HepG2 (cell line): ENCODE measurements at regions not wholly inside any gene's neighbourhood (a gene's known extent, or its start where the extent isn't known, plus 50 kb on each side); places are given as distances from the start of the nearest gene placed in this dataset.

Experiments used
- ADNP ChIP-seq: sonication (generic); formaldehyde crosslinking; IDR thresholded peaks from 2 replicates; pipeline ENCODE4 v1.4.0; 2020; ENCODE audit warnings: missing genetic modification reagents
- DNMT3B ChIP-seq: conservative IDR thresholded peaks from 2 replicates; pipeline ENCODE4 v1.6.1; 2016; ENCODE audit warnings: missing biosample characterization, control low read depth
- FIP1L1 ChIP-seq: fragments of 200-400 bp; formaldehyde crosslinking; IDR thresholded peaks from 2 replicates; pipeline ENCODE4 v1.6.1; 2018; ENCODE audit warnings: low read depth, mild to moderate bottlenecking, low read length, moderate library complexity, borderline replicate concordance; ENCODE audit not compliant: insufficient read depth
- FOSL1 ChIP-seq: sonication (generic); formaldehyde crosslinking; IDR thresholded peaks from 2 replicates; pipeline ENCODE4 v1.9.0; 2021; ENCODE audit warnings: missing genetic modification reagents, borderline replicate concordance
- GLI4 ChIP-seq: sonication (generic); formaldehyde crosslinking; IDR thresholded peaks from 2 replicates; pipeline ENCODE4 v1.5.1; 2020; ENCODE audit warnings: missing genetic modification reagents, mild to moderate bottlenecking, moderate library complexity, borderline replicate concordance
- GTF2F1 ChIP-seq: fragments of 150-350 bp; IDR thresholded peaks from 2 replicates; pipeline ENCODE4 v1.6.1; 2014; ENCODE audit warnings: low read length
- HMG20A ChIP-seq: IDR thresholded peaks from 2 replicates; pipeline ENCODE4 v1.6.1; 2016; ENCODE audit warnings: borderline replicate concordance
- HNF4A ChIP-seq: sonication (generic); formaldehyde crosslinking; IDR thresholded peaks from 2 replicates; pipeline ENCODE4 v1.4.0; 2020; ENCODE audit warnings: missing genetic modification reagents
- IKZF5 ChIP-seq: IDR thresholded peaks from 2 replicates; pipeline ENCODE4 v1.6.1; 2018; ENCODE audit warnings: missing genetic modification reagents, mild to moderate bottlenecking, missing compliant biosample characterization
- KLF15 ChIP-seq: sonication (generic); formaldehyde crosslinking; IDR thresholded peaks from 2 replicates; pipeline ENCODE4 v1.8.1; 2023; ENCODE audit warnings: borderline replicate concordance, mild to moderate bottlenecking, inconsistent platforms, missing genetic modification reagents, mixed read lengths
- NKX3-1 ChIP-seq: sonication (generic); formaldehyde crosslinking; IDR thresholded peaks from 2 replicates; pipeline ENCODE4 v1.5.0; 2020; ENCODE audit warnings: missing genetic modification reagents
- PAF1 ChIP-seq: IDR thresholded peaks from 2 replicates; pipeline ENCODE4 v1.6.1; 2016; ENCODE audit warnings: missing genetic modification reagents, missing compliant biosample characterization
- PHF21A ChIP-seq: sonication (generic); formaldehyde crosslinking; IDR thresholded peaks from 2 replicates; pipeline ENCODE4 v1.5.0; 2020; ENCODE audit warnings: mild to moderate bottlenecking, missing genetic modification reagents
- PHF5A ChIP-seq: IDR thresholded peaks from one replicate; pipeline ENCODE4 v1.6.1; 2018; ENCODE audit warnings: low read depth, missing genetic modification reagents; ENCODE audit not compliant: unreplicated experiment
- RFXANK ChIP-seq: IDR thresholded peaks from 2 replicates; pipeline ENCODE4 v1.6.1; 2016
- TRIM22 ChIP-seq: fragments of 450-650 bp; IDR thresholded peaks from 2 replicates; pipeline ENCODE4 v1.6.1; 2017
- YEATS4 ChIP-seq: sonication (generic); formaldehyde crosslinking; IDR thresholded peaks from 2 replicates; pipeline ENCODE4 v1.4.0; 2020; ENCODE audit warnings: missing genetic modification reagents, borderline replicate concordance
- ZBTB21 ChIP-seq: sonication (generic); formaldehyde crosslinking; IDR thresholded peaks from 2 replicates; pipeline ENCODE4 v1.4.0; 2020; ENCODE audit warnings: missing genetic modification reagents
- ZKSCAN1 ChIP-seq: fragments of 150-350 bp; IDR thresholded peaks from 2 replicates; pipeline ENCODE4 v1.6.1; 2014; ENCODE audit warnings: low read length
- ZNF558 ChIP-seq: sonication (generic); formaldehyde crosslinking; IDR thresholded peaks from 2 replicates; pipeline ENCODE4 v1.9.0; 2022; ENCODE audit warnings: mild to moderate bottlenecking, missing genetic modification reagents, borderline replicate concordance
- ZSCAN31 ChIP-seq: sonication (generic); formaldehyde crosslinking; IDR thresholded peaks from 2 replicates; pipeline ENCODE4 v1.5.0; 2020; ENCODE audit warnings: low read depth, mild to moderate bottlenecking, missing genetic modification reagents
- TF ChIP-seq, protein P1 (sequence below): sonication (generic); formaldehyde crosslinking; IDR thresholded peaks from 2 replicates; pipeline ENCODE4 v1.9.0; 2021; ENCODE audit warnings: missing genetic modification reagents, mild to moderate bottlenecking, borderline replicate concordance
- TF ChIP-seq, protein P2 (sequence below): IDR thresholded peaks from 2 replicates; pipeline ENCODE4 v1.6.1; 2016
- TF ChIP-seq, protein P3 (sequence below): IDR thresholded peaks from 2 replicates; pipeline ENCODE4 v1.4.0; 2020; ENCODE audit warnings: mild to moderate bottlenecking, missing genetic modification reagents

DNA sequence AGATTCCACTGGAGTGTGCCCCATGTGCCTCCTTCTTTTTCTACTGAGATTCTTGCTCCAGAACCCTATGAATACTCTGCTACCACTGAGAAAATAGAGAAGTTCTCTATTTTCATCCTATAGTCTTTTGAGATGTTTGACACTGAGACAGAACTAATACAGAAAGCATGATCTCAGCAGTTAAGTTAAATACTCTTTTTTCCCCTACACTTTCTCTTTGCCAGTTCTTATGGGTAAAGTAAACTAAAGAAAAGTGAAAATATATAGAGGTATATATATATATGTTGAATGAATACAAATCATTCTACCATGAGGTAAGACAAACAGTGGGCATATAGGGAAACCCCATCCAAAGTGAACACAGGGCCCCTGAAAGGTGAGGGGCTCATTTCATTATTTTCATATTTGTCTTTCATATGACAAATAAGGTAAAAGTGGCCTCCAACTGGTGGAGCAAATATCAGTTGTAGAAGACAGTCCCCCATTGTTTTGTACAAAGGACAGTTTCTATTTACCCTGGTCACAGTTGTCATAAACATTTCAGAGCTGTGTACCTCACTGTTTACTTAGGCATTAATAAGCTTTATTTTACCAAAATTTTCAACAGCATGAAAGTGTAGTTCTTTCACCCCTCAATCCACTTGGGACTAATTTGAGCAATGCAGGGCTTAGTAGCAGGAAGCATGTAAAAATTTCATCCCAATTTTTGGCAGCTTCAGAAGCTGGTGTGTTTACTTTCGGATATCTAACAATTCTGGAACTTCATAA, 188.3 kb upstream of the MARCKS start (continued):
- TF ChIP-seq, protein P1, sequence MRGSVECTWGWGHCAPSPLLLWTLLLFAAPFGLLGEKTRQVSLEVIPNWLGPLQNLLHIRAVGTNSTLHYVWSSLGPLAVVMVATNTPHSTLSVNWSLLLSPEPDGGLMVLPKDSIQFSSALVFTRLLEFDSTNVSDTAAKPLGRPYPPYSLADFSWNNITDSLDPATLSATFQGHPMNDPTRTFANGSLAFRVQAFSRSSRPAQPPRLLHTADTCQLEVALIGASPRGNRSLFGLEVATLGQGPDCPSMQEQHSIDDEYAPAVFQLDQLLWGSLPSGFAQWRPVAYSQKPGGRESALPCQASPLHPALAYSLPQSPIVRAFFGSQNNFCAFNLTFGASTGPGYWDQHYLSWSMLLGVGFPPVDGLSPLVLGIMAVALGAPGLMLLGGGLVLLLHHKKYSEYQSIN (CRISPR knock-in tag): no peak
- TF ChIP-seq FOSL1 (no peak), ZSCAN31 (CRISPR knock-in tag) (no peak), PAF1 (CRISPR knock-in tag) (no peak), GTF2F1 (no peak), ZBTB21 (no peak), ADNP (CRISPR knock-in tag) (no peak), DNMT3B (CRISPR knock-in tag) (no peak), NKX3-1 (no peak), TRIM22 (no peak), GLI4 (CRISPR knock-in tag) (no peak), HMG20A (CRISPR knock-in tag) (peak; percentile 55; the same call in 1 of the 2 replicates), FIP1L1 (no peak), ZKSCAN1 (no peak), PHF21A (CRISPR knock-in tag) (0 out of 2 replicates have a peak, but pooled peaks have one; percentile 29), RFXANK (CRISPR knock-in tag) (no peak), YEATS4 (no peak), HNF4A (peak; percentile 8; the same call in 1 of the 2 replicates), ZNF558 (CRISPR knock-in tag) (no peak), IKZF5 (CRISPR knock-in tag) (no peak), PHF5A (no peak), KLF15 (CRISPR knock-in tag) (no peak)
- TF ChIP-seq, protein P2, sequence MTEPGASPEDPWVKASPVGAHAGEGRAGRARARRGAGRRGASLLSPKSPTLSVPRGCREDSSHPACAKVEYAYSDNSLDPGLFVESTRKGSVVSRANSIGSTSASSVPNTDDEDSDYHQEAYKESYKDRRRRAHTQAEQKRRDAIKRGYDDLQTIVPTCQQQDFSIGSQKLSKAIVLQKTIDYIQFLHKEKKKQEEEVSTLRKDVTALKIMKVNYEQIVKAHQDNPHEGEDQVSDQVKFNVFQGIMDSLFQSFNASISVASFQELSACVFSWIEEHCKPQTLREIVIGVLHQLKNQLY (CRISPR knock-in tag): no peak
- TF ChIP-seq, protein P3, sequence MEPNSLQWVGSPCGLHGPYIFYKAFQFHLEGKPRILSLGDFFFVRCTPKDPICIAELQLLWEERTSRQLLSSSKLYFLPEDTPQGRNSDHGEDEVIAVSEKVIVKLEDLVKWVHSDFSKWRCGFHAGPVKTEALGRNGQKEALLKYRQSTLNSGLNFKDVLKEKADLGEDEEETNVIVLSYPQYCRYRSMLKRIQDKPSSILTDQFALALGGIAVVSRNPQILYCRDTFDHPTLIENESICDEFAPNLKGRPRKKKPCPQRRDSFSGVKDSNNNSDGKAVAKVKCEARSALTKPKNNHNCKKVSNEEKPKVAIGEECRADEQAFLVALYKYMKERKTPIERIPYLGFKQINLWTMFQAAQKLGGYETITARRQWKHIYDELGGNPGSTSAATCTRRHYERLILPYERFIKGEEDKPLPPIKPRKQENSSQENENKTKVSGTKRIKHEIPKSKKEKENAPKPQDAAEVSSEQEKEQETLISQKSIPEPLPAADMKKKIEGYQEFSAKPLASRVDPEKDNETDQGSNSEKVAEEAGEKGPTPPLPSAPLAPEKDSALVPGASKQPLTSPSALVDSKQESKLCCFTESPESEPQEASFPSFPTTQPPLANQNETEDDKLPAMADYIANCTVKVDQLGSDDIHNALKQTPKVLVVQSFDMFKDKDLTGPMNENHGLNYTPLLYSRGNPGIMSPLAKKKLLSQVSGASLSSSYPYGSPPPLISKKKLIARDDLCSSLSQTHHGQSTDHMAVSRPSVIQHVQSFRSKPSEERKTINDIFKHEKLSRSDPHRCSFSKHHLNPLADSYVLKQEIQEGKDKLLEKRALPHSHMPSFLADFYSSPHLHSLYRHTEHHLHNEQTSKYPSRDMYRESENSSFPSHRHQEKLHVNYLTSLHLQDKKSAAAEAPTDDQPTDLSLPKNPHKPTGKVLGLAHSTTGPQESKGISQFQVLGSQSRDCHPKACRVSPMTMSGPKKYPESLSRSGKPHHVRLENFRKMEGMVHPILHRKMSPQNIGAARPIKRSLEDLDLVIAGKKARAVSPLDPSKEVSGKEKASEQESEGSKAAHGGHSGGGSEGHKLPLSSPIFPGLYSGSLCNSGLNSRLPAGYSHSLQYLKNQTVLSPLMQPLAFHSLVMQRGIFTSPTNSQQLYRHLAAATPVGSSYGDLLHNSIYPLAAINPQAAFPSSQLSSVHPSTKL: peak; percentile 86
